Adipose tissue (tissue), 3 donors: ENCODE measurements at regions not wholly inside any gene's neighbourhood (a gene's known extent, or its start where the extent isn't known, plus 50 kb on each side); places are given as distances from the start of the nearest gene placed in this dataset.
"Not testable (repeated sequence)": the region's sequence is repeated elsewhere in the genome, so short reads cannot be mapped to it uniquely, and the experiment has no call there.

ENCODE experiments used
- H3K27ac ChIP-seq: one replicate; pipeline ENCODE4 v1.5.1; 2013; ENCODE audit warnings: low read depth, low read length
- WGBS, 3 donors: extraction: QIAGEN DNeasy Blood & Tissue Kit; methylation state at CpG; one replicate each; pipeline ENCODE4 v1.1.7; 2013; 5-methylcytosine and 5-hydroxymethylcytosine counted together
- donor health status: healthy with polysubstance abuse.
- donor health status: Bipolar disorder and iron deficiency.
- donor health status: healthy.

DNA sequence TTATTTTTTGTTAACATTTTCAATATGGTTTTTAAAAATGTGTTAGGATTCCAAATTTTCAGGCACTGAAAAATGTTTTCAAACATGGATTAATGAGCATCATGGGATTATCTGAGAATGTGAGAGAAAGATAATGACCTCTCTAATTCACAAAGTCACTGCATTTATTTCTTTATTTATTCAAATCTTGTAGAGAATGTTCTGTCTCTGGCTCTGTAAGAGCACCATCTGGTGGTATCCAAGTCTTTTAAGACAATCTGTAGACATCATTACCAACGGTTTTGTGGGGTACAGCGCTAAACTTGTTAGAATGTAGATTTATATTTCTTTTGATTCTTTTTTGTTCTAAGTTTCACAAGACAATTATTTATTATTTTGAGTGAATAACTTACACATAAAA lies 956.0 kb upstream of the NOVA1 start:
- WGBS, 3 donors: 49 to 52% (median 49%) methylated on average over 2 of the region's 2 CpGs
- H3K27ac ChIP-seq: no peak overlapping the region

DNA sequence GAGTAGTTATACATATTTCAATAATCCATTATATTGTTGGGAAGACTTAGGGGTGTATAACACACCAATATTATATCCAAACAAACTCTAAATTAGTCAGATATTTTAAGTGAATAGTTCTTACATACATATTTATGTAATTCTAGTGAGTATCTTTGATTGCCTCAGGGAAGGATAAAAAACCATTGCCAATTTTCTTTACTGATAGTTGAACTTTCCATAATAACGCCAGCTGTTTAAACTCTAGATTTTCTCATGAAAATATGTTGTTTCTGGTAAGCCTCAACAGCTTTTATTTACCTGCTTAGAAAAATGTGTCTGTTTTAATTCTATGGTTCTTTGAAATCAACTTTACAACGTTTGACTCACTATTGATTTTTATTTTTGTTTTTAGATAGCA lies 959.6 kb upstream of the NOVA1 start:
- no peak overlapping the region for H3K27ac ChIP-seq
- 24 to 72% (median 62%) methylated on average over 2 of the region's 2 CpGs for WGBS, 3 donors

DNA sequence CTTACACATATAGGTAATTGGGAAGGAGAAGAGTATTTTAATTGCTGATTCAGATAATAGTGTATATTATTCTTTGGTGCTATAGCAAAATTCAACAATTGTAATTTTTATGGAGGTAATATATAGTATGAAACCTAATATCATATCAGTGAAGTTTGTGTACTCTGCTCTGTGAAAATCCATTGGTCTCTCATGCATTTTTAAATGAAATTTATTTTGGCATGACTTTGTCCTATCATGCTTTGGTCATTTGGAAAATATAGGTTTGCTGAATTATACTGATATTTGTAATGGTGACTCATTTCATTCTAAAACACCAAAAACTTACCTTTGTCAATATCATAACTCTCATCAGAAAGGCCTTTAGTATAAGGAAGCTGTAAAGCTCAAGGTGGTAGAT lies 962.0 kb upstream of the NOVA1 start:
- no peak overlapping the region for H3K27ac ChIP-seq

DNA sequence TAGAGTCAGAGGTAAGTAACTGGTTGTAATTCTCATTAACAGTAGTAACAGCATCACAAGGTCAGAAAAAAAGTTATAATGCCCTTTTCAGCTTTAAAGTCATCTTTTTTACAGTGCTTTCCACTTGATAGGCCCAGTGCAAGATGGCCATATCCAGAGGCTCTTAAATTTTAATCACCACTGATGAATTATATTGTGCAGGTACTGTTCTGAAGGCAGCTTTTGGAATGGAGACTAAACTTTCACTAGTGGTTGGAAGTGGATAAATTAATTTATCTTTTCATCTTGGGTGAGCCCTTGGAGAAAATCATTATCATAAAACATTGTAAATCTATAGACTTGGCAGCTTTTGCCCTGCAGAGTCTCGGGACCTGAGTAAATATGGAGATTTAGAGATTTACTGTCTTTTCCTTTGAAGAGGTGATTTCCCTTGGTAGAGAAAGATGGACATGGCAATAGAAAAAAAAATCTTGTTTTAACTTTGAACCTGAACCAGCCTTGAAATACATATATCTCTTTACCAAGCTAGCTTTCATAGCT lies 969.1 kb upstream of the NOVA1 start:
- WGBS, 3 donors: 42 to 66% (median 60%) methylated on average over 1 of the region's 1 CpG
- H3K27ac ChIP-seq: no peak overlapping the region

DNA sequence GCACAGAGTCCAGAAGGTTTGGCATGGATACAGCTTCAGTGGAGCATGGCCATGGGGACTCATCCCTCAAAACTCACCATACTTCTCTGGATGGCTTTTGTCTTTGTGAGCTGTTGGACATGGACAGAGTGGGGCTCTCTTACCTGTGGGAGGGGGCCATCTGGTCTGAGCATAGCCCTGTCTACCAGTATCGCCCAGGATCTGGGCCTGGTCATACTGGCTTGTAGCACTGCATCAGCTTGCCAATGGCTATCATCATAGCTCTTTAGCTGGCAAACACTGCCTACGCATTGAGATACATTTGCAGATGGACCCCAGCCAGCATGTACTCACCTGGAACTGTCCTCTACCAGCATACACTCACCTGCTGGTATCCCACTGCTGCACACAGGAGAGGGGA lies 975.2 kb upstream of the NOVA1 start:
- WGBS, 3 donors: 88 to 96% (median 88%) methylated on average over 2 of the region's 2 CpGs
- no peak overlapping the region for H3K27ac ChIP-seq

DNA sequence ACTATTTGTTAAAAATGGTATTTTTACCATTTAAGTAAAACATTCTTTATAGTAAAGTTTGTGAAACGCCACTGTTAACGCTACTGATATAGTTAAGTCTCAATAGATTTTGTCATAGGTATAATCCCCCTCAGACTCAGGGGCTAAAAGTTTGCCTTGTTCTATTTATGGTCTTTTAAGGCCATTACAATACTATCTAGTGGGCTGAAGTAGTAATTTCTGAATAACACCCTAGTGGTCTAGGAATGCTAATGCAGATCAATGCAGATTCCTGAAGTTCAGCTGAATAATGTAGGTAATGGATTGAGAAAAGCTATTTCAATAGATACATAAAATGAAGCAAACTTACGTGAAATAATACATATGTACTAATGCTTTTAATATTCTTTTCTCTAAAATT lies 989.3 kb upstream of the NOVA1 start:
- no peak overlapping the region for H3K27ac ChIP-seq
- 54 to 84% (median 56%) methylated on average over 3 of the region's 3 CpGs for WGBS, 3 donors

DNA sequence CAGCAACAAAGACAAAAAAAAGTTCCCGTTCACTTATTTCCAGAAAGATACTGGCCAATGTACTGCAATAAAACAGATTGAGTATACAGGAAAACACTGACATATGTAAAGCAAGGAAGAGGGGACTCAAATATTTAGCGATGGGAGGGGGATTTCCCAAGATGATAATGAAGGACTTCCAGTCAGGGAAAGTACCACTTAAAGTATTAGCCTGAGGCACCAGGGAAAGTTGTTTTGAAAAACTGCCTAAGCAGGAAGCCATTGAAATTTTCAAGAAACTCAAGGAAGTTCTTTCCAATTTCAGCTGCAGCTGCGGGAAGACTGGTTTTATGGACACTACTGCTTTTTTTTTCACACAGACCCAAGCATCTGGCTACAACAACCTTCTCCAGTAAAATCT lies 1007.4 kb upstream of the NOVA1 start:
- no peak overlapping the region for H3K27ac ChIP-seq
- 30 to 43% (median 33%) methylated on average over 3 of the region's 3 CpGs for WGBS, 3 donors

DNA sequence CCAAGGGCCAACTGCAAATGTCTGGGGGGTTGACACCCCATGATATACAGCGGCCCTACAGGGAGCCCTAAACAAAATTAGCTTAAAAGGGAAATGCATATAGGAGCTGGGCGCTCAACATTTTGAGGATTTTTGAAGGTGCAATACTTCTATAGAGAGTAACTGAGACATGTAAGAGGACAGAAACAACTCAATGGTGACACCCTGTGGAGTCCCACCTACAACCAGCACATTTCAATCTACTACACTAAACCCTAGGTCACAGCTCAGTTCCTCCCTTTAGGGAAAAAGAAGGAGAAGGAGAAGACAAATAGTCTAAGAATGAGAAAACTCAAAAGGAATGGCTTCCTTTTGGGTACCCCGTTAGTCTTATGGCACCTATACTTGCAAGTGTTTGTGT lies 1010.5 kb upstream of the NOVA1 start:
- WGBS, 3 donors: 77 to 92% (median 81%) methylated on average over 3 of the region's 3 CpGs
- no peak overlapping the region for H3K27ac ChIP-seq

DNA sequence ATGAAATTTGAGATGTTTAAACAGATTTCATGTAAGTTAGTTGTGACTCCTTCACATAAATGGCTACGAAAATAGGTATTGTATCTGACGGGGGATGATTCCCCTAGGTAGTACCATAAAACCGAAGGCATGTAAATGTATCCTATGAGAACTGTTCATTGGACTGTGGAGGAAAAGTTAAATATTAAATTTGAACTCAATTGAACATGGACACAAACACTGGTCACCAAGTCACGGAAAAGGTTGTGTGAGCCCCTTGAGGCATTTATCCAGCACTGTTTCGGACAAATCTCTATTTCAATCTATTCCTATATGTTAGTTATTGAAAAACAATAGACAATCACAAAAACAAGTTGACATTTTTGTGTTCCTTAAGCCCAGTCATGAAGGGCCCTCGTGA lies 1014.3 kb upstream of the NOVA1 start:
- WGBS, 3 donors: 84 to 86% (median 85%) methylated on average over 6 of the region's 6 CpGs
- no peak overlapping the region for H3K27ac ChIP-seq

DNA sequence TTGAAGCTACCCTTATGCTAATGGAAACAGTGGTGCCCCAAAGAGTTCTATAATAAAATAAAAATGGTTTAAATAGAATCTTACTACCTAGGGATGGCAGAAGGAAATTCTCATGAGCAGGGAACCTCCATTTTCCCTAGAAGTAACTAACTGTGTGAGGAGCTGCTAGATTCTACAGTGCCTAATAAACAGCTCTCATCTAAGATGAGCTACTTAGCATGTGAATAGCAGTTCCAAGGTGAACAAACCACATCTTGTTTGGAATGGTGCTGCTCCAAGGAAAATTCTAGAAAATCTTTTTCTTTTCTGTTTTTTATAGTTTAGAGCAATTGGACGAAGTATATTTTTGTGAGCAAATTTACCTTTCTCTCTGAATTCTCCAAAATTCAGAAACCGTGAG lies 1015.3 kb upstream of the NOVA1 start:
- 79 to 88% (median 82%) methylated on average over 2 of the region's 2 CpGs for WGBS, 3 donors
- no peak overlapping the region for H3K27ac ChIP-seq

DNA sequence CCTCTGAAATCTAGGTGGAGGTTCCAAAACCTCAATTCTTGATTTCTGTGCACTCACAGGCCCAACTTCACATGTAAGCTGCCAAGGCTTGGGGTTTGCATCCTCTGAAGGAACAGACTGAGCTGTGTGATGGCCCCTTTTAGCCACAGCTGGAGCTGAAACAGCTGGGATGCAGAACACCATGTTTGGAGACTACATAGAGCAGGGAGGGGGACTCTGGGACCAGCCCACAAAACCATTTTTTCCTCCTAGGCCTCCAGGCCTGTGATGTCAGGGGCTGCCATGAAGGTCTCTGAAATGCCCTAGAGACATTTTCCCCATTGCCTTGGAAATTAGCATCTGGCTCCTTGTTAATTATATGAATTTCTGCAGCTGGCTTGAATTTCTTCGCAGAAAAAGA lies 1025.9 kb upstream of the NOVA1 start:
- WGBS, 3 donors: 90 to 95% (median 94%) methylated on average over 1 of the region's 1 CpG
- H3K27ac ChIP-seq: no peak overlapping the region

DNA sequence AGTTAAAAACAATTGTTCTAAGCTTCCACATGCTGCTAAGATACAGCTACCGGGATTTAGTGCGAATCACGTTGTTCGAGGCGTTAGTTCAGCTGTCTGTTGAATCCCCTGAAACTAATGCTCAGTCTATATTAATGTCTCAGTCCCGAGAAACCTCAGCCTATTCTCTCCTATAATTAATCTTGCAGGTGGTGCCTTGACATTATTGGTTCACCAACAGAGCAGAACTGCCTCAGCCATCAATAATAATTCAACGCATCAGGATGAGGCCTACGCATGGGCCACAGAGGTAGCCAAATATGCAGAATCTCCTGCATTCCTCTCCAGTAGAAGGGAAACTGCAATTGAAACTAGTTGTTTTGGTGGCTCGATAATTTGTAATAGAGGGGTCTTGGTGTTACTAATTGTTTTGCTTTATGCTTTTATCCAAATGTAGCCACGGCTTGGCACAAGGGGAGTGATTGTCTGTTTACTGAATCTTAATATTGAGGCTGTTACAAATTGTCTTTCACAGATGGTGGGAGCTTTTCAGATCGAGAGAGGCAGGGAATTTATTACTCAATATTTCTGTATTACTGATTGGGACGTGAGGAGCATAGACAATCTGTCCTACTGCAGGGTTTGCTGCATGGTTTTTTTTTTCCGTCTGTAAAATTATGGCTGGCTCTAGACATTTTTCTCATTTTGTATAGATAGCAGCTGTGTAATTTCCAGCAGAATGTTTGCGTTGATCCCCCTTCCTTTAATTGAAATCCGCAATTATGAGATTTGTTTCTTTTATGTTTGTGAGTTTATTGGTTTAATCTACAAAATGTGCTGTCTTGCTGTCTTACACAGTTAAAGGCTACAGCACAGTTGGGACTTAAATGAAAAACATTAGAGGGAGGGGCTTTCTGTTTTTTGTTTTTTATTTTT lies 1036.5 kb upstream of the NOVA1 start:
- 83 to 87% (median 85%) methylated on average over 15 of the region's 15 CpGs for WGBS, 3 donors
- no peak overlapping the region for H3K27ac ChIP-seq

DNA sequence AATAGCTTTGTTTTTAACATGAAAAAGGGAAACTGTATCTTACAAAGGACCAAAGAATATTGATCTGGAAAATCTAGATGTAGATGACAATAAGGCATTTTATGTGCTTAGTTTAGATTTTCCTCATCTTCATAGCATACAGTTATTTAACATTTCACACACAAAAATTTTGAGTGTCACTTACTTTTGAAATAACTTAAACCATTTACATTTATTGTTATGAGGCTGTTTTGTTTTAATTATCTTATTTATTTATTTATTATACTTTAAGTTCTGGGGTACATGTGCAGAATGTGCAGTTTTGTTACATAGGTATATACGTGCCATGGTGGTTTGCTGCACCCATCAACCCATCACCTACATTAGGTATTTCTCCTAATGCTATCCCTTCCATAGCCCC lies 1042.9 kb upstream of the NOVA1 start:
- not testable (repeated sequence) for H3K27ac ChIP-seq
- 94 to 100% (median 95%) methylated on average over 1 of the region's 1 CpG for WGBS, 3 donors

DNA sequence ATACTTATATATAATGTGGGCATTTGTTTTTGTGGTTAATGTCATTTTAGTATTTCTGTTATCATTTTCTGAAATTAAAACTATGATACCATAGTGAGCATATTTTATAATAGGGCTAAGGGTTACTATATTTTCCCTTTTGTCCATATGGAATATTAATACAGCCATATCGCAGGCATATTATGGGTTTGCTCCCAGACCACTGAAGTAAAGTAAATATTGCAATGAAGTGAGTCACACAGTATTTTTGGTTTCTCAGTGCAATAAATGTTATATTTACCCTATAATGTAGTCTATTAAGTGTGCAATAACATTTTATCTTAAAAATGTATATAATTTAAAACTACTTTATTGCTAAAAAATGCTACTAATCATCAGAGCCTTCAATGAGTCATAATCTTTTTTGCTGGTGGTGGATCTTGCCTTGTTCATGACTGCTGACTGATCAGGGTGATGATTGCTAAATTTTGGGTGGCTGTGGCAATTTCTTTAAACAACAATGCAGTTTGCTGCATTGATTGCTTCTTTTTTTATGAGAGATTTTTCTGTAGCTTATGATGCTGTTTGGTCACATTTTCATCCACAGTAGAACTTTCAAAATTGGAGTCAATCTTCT lies 1044.5 kb upstream of the NOVA1 start:
- 86 to 94% (median 93%) methylated on average over 1 of the region's 1 CpG for WGBS, 3 donors

DNA sequence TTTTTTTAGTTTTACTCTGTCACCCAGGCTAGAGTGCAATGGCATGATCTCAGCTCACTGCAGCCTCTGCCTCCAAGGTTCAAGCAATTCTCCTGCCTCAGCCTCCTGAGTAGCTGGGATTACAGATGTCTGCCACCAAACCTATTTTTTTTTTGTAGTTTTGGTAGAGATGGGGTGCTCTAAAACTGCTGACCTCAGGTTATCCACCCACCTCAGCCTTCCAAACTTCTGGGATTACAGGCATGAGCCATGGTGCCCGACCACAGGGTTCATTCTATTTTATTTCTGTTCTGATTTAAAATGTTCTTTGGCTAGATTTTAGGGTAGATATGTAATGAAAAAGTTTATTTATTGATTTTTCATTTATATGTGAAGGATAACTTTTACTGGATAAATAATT lies 1062.8 kb upstream of the NOVA1 start:
- H3K27ac ChIP-seq: no peak overlapping the region
- WGBS, 3 donors: 63 to 78% (median 67%) methylated on average over 1 of the region's 1 CpG

More for the DNA sequence above, 1044.5 kb upstream of the NOVA1 start:
- H3K27ac ChIP-seq: no peak overlapping the region

DNA sequence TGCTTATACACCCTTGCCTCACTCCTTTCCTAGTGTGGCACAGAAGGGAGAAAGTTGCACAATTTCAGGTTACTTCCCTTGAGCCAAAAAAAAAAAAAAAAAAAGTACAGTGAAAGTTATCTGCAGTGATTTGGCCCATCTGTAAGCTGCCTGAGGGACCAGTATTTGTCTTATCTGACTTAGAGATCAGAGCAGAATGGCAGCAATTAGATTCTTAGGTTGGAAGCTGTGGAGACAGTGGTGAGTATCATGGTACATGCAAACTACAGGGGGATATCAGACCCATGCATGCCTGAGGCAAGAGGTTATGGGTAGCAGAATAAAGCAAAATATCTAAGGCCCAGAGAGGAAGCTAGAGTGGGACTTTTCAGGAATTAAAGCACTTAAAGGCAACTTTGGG lies 1070.7 kb upstream of the NOVA1 start:
- H3K27ac ChIP-seq: no peak overlapping the region

DNA sequence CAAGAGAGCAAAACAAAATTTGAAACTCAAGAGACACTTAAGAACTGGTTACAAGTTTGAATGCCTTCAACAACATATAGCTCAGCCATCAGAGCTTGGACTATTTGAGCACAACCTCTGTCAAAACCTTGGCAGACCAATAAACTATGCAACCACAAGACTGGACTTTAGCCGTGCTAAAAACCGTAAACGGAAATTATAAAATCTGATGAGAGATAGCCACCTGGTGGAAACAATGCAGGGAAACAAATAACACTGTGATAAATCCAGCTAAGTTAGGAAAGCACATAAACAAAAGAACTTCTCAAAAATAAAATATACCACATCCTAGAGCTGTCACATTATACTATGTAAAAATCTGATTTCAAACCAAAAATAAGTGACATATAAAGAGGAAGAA lies 1074.2 kb upstream of the NOVA1 start:
- WGBS, 3 donors: 57 to 83% (median 59%) methylated on average over 3 of the region's 3 CpGs
- no peak overlapping the region for H3K27ac ChIP-seq

DNA sequence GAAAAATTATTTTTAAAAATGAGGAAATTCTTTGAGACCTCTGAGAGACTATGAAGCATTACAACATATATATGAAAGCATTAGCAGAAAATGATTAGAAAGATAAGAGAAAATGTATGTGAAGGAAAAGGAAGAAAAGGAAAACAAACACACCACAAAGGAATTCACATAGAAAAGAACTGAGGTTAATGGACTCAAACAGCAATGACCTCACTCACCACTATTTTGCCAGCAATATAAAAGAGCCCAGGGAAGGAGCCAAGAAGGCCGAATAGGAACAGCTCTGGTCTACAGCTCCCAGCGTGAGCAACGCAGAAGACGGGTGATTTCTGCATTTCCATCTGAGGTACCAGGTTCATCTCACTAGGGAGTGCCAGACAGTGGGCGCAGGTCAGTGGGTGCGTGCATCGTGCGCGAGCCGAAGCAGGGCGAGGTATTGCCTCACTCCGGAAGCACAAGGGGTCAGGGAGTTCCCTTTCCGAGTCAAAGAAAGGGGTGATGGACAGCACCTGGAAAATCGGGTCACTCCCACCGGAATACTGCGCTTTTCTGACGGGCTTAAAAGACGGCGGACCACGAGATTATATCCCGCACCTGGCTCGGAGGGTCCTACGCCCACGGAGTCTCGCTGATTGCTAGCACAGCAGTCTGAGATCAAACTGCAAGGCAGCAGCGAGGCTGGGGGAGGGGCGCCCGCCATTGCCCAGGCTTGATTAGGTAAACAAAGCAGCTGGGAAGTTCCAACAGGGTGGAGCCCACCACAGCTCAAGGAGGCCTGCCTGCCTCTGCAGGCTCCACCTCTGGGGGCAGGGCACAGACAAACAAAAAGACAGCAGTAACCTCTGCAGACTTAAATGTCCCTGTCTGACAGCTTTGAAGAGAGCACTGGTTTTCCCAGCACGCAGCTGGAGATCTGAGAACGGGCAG lies 1075.2 kb upstream of the NOVA1 start:
- WGBS, 3 donors: 86 to 90% (median 88%) methylated on average over 24 to 29 of the region's 30 CpGs

DNA sequence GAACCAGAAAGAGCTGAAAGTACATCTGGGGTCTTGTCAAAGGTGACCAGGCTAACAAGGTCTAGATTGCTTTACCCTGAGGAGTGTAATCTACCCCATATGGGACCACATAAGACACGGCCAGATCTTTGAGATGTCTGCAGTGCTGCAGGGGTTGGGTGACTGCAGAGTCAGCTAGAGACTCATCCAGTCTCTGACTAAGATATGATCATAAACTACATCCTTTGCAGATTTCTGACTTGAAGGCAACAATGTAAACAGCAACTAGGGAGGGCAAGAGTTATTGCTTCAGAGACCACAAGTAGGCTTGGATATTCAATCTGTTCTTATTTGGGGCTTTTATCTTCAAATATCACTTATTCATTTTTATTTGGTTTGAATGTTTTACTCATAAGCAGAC lies 1080.5 kb upstream of the FOXG1 start:
- WGBS, 3 donors: 21 to 68% (median 65%) methylated on average over 1 of the region's 1 CpG

More for the DNA sequence above, 1075.2 kb upstream of the NOVA1 start:
- H3K27ac ChIP-seq: not testable (repeated sequence)

More for the DNA sequence above, 1080.5 kb upstream of the FOXG1 start:
- no peak overlapping the region for H3K27ac ChIP-seq
